Activated T-cell treated with anti-CD3 and anti-CD28 coated beads, Interleukin-2, amount 50 U/mL, for 4 hours (primary cell): ENCODE measurements at regions not wholly inside any gene's neighbourhood (a gene's known extent, or its start where the extent isn't known, plus 50 kb on each side); places are given as distances from the start of the nearest gene placed in this dataset.
"Not testable (repeated sequence)": the region's sequence is repeated elsewhere in the genome, so short reads cannot be mapped to it uniquely, and the experiment has no call there.

Experiments used
- ATAC-seq, 2 donors: fragments of 200-7000 bp; cut with Tn5 transposase; one replicate each; pipeline ENCODE4 v1.10.0; 2021
- DNase-seq: peaks from one replicate; pipeline ENCODE4 v3.0.0-alpha.2; 2020
- H3K27me3 Mint-ChIP-seq: one replicate; pipeline ENCODE4 v1.8.0; 2021; ENCODE audit warnings: low read depth, mixed read lengths
- H3K36me3 Mint-ChIP-seq: one replicate; pipeline ENCODE4 v1.8.0; 2022; ENCODE audit warnings: mixed read lengths; ENCODE audit not compliant: insufficient read depth
- H3K4me1 Mint-ChIP-seq: one replicate; pipeline ENCODE4 v1.8.0; 2021; ENCODE audit warnings: low read depth, mixed read lengths
- H3K4me3 Mint-ChIP-seq: one replicate; pipeline ENCODE4 v1.8.0; 2021; ENCODE audit warnings: mild to moderate bottlenecking, moderate library complexity, mixed read lengths
- H3K9me3 Mint-ChIP-seq: one replicate; pipeline ENCODE4 v1.8.0; 2021; ENCODE audit warnings: mixed read lengths

DNA sequence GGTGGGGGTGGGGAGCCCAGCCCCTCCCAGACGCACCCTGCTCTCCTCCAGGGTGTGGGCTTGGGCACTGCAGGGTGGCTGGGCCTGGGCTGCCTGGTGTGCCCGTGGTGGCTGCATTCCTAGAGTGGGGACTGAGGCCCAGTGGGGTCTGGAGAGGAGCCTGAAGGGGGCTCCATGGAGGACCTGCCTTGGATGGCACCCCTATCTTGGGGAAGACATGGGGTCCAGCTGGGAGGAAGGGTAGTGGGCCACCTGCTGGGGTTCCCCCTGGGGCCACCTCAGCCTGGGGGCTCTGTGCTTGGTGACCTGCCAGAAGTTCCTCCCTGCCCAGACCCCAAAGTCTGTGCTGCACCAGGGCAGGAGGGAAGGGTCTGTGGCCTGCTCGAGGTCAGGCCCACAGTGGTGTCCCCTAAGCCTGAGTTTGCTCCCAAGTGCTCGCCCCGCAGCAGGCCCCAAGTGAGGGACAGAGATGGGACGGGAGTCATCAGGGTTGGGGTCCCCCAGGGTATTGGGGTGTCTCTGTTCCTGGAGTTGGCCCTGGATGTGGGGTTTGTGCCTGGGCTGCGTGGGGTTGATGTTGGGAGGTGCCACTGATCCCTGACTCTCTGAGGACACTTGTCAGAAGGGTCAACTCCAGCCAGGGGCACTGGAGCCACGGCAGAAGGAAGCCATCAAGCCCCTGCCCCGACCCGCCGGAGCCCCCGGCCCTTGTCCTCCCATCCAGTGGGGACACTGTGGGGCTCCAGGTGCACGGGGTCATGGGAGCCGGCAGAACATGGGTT is 382.9 kb downstream of the TMEM121 start:
- peaks cover 4% of the 10 kb centered on the region for H3K9me3 Mint-ChIP-seq
- H3K4me1 Mint-ChIP-seq, result peaks cover 3% of the 10 kb centered on the region

GRCh38 chr14:105909828-105910120 is 383.4 kb downstream of the TMEM121 start:
- not testable (repeated sequence) for H3K9me3 Mint-ChIP-seq, ATAC-seq, H3K4me1 Mint-ChIP-seq, H3K36me3 Mint-ChIP-seq, H3K4me3 Mint-ChIP-seq, DNase-seq
- peaks cover 28% of the 10 kb centered on the region for H3K27me3 Mint-ChIP-seq

More for the DNA sequence above, 382.9 kb downstream of the TMEM121 start:
- no peak for DNase-seq
- Mint-ChIP-seq H3K4me3 (no peak overlapping the region), H3K36me3 (no peaks in the 10 kb centered on the region), H3K27me3 (peaks cover 28% of the 10 kb centered on the region)
- ATAC-seq, result no peak

DNA sequence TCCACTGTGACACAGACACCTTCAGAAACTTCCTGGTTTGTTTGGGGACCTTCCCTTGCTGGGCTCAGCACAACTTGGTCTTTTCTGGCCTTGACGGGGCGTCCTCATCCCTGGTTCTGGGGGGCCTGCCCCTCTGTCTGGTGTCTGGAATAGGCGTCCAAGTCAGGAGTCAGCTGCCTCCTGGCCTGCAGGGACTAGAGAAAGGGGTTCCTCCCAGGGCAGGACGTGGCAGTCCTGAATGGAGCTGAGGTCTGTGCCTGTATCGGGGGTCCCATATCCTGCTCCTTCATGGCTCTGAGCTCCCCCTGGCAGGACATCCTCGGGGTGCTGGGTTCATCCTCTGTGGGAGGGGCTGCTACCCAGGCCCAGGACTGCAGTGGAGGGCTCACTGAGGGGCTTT is 384.0 kb downstream of the TMEM121 start:
- peaks cover 25% of the 10 kb centered on the region for H3K27me3 Mint-ChIP-seq
- H3K36me3 Mint-ChIP-seq, result no peaks in the 10 kb centered on the region
- peaks cover 3% of the 10 kb centered on the region for H3K4me1 Mint-ChIP-seq
- ATAC-seq (no peak), DNase-seq (no peak)
- peaks cover 4% of the 10 kb centered on the region for H3K9me3 Mint-ChIP-seq
- H3K4me3 Mint-ChIP-seq, result no peak overlapping the region

- Mint-ChIP-seq H3K4me3 (no peak overlapping the region), H3K9me3 (peaks cover 10% of the 10 kb centered on the region), H3K36me3 (peaks cover 2% of the 10 kb centered on the region), H3K27me3 (peaks cover 25% of the 10 kb centered on the region), H3K4me1 (peaks cover 3% of the 10 kb centered on the region)
- ATAC-seq, result no peak
- no peak for DNase-seq
These were observed 384.8 kb downstream of the TMEM121 start for GRCh38 chr14:105911006-105911847.

GRCh38 chr14:105911848-105912292 is 385.5 kb downstream of the TMEM121 start:
- not testable (repeated sequence) for H3K4me3 Mint-ChIP-seq, ATAC-seq, H3K9me3 Mint-ChIP-seq, H3K36me3 Mint-ChIP-seq, DNase-seq, H3K4me1 Mint-ChIP-seq
- H3K27me3 Mint-ChIP-seq, result peaks cover 23% of the 10 kb centered on the region

DNA sequence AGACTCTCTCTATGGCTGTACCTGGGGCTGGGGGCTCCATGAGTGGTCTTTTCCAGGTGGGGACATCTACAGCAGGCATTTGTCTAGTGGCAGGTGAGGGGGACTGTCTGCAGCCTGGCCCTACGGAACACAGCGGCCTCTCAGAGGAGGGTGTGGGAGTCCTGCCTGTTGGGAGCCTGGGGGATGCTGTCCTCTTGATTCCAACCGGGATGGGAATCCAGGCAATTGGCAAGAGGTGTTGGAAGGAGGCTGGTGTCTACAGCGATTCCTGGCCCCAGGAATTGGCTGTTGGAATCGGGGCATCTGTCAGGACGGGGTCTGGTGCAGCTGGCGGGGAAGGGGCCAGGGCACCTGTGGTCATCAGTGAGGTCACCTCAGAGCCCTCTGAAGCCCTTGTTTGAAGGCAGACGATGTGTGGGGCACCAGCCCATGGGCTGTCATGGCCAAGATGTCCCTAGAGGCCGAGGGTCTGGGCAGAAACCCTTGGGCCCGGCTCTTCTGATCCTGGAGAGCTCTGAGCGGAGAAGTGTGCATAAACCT is 386.3 kb downstream of the TMEM121 start:
- Mint-ChIP-seq H3K36me3 (peaks cover 2% of the 10 kb centered on the region), H3K4me3 (no peak overlapping the region), H3K9me3 (peaks cover 6% of the 10 kb centered on the region), H3K4me1 (peaks cover 2% of the 10 kb centered on the region), H3K27me3 (peaks cover 25% of the 10 kb centered on the region)
- no peak for DNase-seq
- no peak for ATAC-seq

DNA sequence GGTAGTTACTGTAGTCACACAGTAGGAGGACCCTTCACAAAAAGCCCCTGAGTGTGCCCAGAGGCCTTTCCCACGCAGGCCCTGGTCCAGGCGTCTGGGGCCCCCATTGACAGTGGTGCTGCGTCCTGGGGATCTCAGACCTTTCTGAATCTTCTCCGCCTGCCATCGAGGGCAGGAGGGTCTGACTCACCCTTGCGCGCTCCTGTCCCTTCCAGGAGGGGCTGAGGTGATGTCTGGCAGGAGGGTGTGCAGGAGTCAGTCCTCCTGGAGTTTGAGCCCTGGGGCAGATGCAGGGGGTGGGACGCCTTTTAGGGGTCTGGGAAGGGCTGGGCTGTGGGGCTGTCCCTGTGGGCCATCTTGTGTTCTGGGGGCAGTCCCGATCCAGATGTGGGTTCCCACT is 386.8 kb downstream of the TMEM121 start:
- ATAC-seq, result no peak
- peaks cover 2% of the 10 kb centered on the region for H3K36me3 Mint-ChIP-seq
- no peak for DNase-seq
- peaks cover 6% of the 10 kb centered on the region for H3K9me3 Mint-ChIP-seq
- no peak overlapping the region for H3K4me3 Mint-ChIP-seq
- H3K27me3 Mint-ChIP-seq, result peaks cover 22% of the 10 kb centered on the region
- no peaks in the 10 kb centered on the region for H3K4me1 Mint-ChIP-seq

- Mint-ChIP-seq H3K36me3 (peaks cover 2% of the 10 kb centered on the region), H3K9me3 (peaks cover 6% of the 10 kb centered on the region), H3K27me3 (peaks cover 20% of the 10 kb centered on the region), H3K4me3 (no peak overlapping the region), H3K4me1 (no peaks in the 10 kb centered on the region)
- DNase-seq, result no peak
- ATAC-seq, result no peak
These were observed 387.5 kb downstream of the TMEM121 start for GRCh38 chr14:105913861-105914260.

DNA sequence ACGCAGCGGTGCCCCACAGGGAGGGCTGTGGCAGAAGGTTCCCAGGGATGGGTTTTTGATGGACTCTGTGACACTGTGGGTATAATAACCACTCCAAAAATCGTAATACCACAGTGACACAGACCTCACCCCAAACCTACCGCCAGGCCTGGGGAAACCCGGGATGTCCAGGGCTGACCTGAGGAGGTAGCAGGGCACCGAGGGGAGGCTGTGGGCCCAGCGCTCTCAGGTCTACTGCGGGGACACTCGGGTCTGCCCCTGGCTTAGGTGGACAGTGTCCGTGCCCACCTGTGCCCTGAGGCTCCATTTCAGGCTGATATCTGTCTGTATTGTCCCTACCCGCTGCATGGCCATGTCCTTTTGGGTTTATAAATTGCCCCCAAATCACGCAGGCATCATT is 387.9 kb downstream of the TMEM121 start:
- not testable (repeated sequence) for H3K4me1 Mint-ChIP-seq, H3K9me3 Mint-ChIP-seq, H3K36me3 Mint-ChIP-seq, H3K4me3 Mint-ChIP-seq, DNase-seq, ATAC-seq
- H3K27me3 Mint-ChIP-seq, result peaks cover 15% of the 10 kb centered on the region

GRCh38 chr14:105914738-105915385 is 388.5 kb downstream of the TMEM121 start:
- Mint-ChIP-seq H3K36me3 (peaks cover 2% of the 10 kb centered on the region), H3K4me3 (no peak overlapping the region), H3K27me3 (peaks cover 14% of the 10 kb centered on the region), H3K4me1 (no peaks in the 10 kb centered on the region), H3K9me3 (peaks cover 6% of the 10 kb centered on the region)
- ATAC-seq (no peak), DNase-seq (no peak)

GRCh38 chr14:105915546-105915945 is 389.2 kb downstream of the TMEM121 start:
- not testable (repeated sequence) for H3K4me1 Mint-ChIP-seq, H3K4me3 Mint-ChIP-seq, H3K9me3 Mint-ChIP-seq, H3K36me3 Mint-ChIP-seq, DNase-seq, ATAC-seq
- peaks cover 10% of the 10 kb centered on the region for H3K27me3 Mint-ChIP-seq

- not testable (repeated sequence) for H3K4me1 Mint-ChIP-seq, ATAC-seq, H3K4me3 Mint-ChIP-seq, H3K36me3 Mint-ChIP-seq, H3K9me3 Mint-ChIP-seq, DNase-seq
- peaks cover 10% of the 10 kb centered on the region for H3K27me3 Mint-ChIP-seq
These were observed 391.0 kb downstream of the TMEM121 start for GRCh38 chr14:105917136-105917932.

DNA sequence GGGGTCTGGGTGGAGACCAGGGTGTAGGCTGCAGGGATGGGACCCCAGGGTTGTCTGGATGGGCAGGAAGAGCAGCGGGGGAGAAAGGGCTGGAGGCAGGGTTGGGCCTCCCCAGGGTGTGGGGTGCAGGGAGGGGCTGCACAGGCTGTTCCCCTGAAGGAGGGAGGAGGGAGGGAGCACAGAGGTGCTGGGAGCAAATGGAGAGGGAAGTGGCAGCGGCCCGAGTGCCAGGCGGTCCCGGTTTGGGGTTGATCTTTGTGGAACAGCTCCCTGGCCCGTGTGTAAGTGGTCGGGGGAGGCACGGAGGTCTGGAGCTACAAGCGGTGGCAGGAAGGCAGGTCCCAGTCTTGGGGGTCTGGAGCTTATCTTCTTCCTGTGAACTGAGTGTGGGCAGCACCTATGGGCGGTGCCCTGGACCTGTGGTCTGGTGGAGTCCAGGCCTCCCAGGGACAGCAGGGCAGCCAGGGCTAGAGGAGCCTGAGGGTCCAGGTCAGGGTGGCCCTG is 391.6 kb downstream of the TMEM121 start:
- ATAC-seq (no peak), DNase-seq (no peak)
- H3K4me1 Mint-ChIP-seq, result no peaks in the 10 kb centered on the region
- peaks cover 9% of the 10 kb centered on the region for H3K9me3 Mint-ChIP-seq
- peaks cover 2% of the 10 kb centered on the region for H3K36me3 Mint-ChIP-seq
- peaks cover 6% of the 10 kb centered on the region for H3K27me3 Mint-ChIP-seq
- H3K4me3 Mint-ChIP-seq, result no peak overlapping the region
